ENCODE measurements at regions not wholly inside any gene's neighbourhood (a gene's known extent, or its start where the extent isn't known, plus 50 kb on each side); places are given as distances from the start of the nearest gene placed in this dataset.

DNA sequence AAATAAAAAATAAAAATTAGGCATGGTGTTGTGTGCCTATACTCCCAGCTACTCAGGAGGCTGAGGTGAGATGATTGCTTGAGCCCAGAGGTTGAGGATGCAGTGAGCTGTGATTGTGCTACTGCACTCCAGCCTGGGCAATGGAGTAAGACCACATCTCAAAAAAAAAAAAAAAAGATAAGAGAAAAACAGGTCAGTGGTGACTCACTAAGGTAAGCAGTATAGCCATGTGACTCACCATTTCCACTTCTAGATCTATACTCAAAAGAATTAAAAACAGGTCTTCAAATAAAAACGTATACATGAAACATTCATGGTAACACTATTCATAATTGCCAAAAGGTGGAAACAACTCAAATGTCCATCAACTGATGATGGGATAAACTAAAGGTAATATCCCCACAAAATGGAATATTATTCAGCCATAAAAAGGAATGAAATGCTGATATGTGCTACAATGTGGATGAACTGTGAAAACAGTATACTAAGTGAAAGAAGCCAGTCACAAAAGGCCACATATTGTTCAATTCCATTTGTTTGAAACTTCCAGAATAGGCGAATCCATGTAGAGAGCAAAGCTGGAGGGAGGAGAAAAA, 75.1 kb downstream of the ZNF281 start:
- Histone ChIP-seq H3K4me3 (replicated peaks in 1 of 3; ENCODE audit: insufficient read depth in 1 of 3, low read depth in 2 of 3, low read length in 3 of 3) (no peak overlapping the region), H3K4me2 (ENCODE audit: low read depth, low read length) (no peak overlapping the region), H2AFZ (ENCODE audit: low read length) (no peak overlapping the region), H3K9ac (ENCODE audit: insufficient read depth, low read depth, low read length) (no peak overlapping the region), H3K36me3 (replicated peaks in 1 of 2; ENCODE audit: control insufficient read depth in 1 of 2, insufficient read depth in 2 of 2, low read length in 2 of 2) (no peaks in the 10 kb centered on the region), H3K79me2 (ENCODE audit: insufficient read depth, low read length) (no peaks in the 10 kb centered on the region), H4K20me1 (ENCODE audit: insufficient read depth, low read length) (no peaks in the 10 kb centered on the region), H3K27ac (ENCODE audit: extremely low read length, insufficient read depth, low read length) (no peak overlapping the region), H3K4me1 (ENCODE audit: insufficient read depth, low read length) (peaks cover 74% of the 10 kb centered on the region), H3K27me3 (ENCODE audit: control insufficient read depth in 1 of 2, insufficient read depth in 2 of 2, low read length in 2 of 2) (no peaks in the 10 kb centered on the region), H3K9me3 (ENCODE audit: low read length) (no peaks in the 10 kb centered on the region)
- in situ Hi-C loops (cut with HindIII; ENCODE audit: extremely low pct_ligation_motif_present, low pct_unique_long_range_greater_than_20kb) = no loop called here
- ChIA-PET POLR2A (interaction anchor here (1.3 kb wide), 1 partner anchor 20 kb away, joined by 3 read pairs; no protein-coding TSS in a partner anchor), CTCF (ENCODE audit: low intra/inter-chr PET ratio, low total read pairs) (no interaction called here)
- FAIRE-seq (no peak), DNase-seq (ENCODE audit: low spot score) (peak; percentile 56), ATAC-seq (no peak)
- 72% methylated on average over 2 of the region's 2 CpGs for WGBS (ENCODE audit: low lambda C conversion rate)
- TF ChIP-seq EP300 (IDR thresholded peaks at IDR 0.05; ENCODE audit: low read depth in 2 of 2, low read length in 2 of 2) (peak in 1 of 2 experiments; percentile 40; a peak in 1 of 4 replicates), EP300 (CRISPR knock-in tag; IDR thresholded peaks at IDR 0.05; ENCODE audit: borderline replicate concordance) (no peak), FOSL2 (CRISPR knock-in tag; IDR thresholded peaks at IDR 0.05) (peak; percentile 75), CREB1 (IDR thresholded peaks at IDR 0.05) (peak; percentile 22; the same call in 1 of the 2 replicates), CREB1 (CRISPR knock-in tag; IDR thresholded peaks at IDR 0.05) (no peak), BRCA1 (CRISPR knock-in tag; IDR thresholded peaks at IDR 0.05) (no peak)
- TF ChIP-seq, protein P1, sequence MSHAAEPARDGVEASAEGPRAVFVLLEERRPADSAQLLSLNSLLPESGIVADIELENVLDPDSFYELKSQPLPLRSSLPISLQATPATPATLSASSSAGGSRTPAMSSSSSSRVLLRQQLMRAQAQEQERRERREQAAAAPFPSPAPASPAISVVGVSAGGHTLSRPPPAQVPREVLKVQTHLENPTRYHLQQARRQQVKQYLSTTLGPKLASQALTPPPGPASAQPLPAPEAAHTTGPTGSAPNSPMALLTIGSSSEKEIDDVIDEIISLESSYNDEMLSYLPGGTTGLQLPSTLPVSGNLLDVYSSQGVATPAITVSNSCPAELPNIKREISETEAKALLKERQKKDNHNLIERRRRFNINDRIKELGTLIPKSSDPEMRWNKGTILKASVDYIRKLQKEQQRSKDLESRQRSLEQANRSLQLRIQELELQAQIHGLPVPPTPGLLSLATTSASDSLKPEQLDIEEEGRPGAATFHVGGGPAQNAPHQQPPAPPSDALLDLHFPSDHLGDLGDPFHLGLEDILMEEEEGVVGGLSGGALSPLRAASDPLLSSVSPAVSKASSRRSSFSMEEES (CRISPR knock-in tag; IDR thresholded peaks at IDR 0.05) = 0 out of 2 replicates have a peak, but pooled peaks have one; percentile 23
- intact Hi-C loops (cut with micrococcal nuclease; ENCODE audit: unreplicated experiment) = loop anchor here (5.0 kb wide), 1 partner anchor 38 kb away; no protein-coding TSS in a partner anchor
- no TSS peak for BruUV-seq (replicated peaks)

DNA sequence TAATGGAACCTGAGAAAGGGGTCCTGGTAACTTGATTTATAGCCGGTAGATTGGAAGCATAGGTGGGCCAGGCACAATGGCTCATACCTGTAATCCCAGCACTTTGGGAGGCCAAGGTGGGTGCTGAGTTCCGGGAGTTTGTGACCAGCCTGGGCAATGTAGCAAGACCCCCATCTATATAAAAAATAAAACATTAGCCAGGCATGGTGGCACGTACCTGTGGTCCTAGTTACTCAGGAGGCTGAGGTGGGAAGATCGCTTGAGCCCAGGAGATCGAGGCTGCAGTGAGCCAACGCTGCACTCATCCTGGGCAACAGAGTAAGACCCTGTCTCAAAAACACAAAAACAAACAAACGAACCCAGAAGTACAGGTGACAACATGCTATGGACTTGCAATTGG, 76.5 kb downstream of the ZNF281 start:
- DNase-seq (ENCODE audit: low spot score) (no peak), FAIRE-seq (no peak), ATAC-seq (no peak)
- intact Hi-C loops (cut with micrococcal nuclease; ENCODE audit: unreplicated experiment) (no loop called here), in situ Hi-C loops (cut with HindIII; ENCODE audit: extremely low pct_ligation_motif_present, low pct_unique_long_range_greater_than_20kb) (no loop called here)
- H3K4me1 ChIP-seq (ENCODE audit: insufficient read depth, low read length) = peaks cover 60% of the 10 kb centered on the region
- H3K27me3 ChIP-seq (ENCODE audit: control insufficient read depth in 1 of 2, insufficient read depth in 2 of 2, low read length in 2 of 2) = no peaks in the 10 kb centered on the region
- ChIA-PET CTCF (ENCODE audit: low intra/inter-chr PET ratio, low total read pairs) (no interaction called here), POLR2A (interaction anchor here (1.3 kb wide), 1 partner anchor 19 kb away, joined by 3 read pairs; no protein-coding TSS in a partner anchor)
- H4K20me1 ChIP-seq (ENCODE audit: insufficient read depth, low read length) = no peaks in the 10 kb centered on the region
- WGBS (ENCODE audit: low lambda C conversion rate) = 97% methylated on average over 7 of the region's 7 CpGs
- H3K9ac ChIP-seq (ENCODE audit: insufficient read depth, low read depth, low read length) = no peak overlapping the region
- H3K4me3 ChIP-seq (replicated peaks in 1 of 3; ENCODE audit: insufficient read depth in 1 of 3, low read depth in 2 of 3, low read length in 3 of 3) = no peak overlapping the region
- H3K36me3 ChIP-seq (replicated peaks in 1 of 2; ENCODE audit: control insufficient read depth in 1 of 2, insufficient read depth in 2 of 2, low read length in 2 of 2) = no peaks in the 10 kb centered on the region
- no peak overlapping the region for H3K4me2 ChIP-seq (ENCODE audit: low read depth, low read length)
- H3K9me3 ChIP-seq (ENCODE audit: low read length) = no peaks in the 10 kb centered on the region
- H2AFZ ChIP-seq (ENCODE audit: low read length) = no peak overlapping the region
- BruUV-seq (replicated peaks) = no TSS peak
- no peak overlapping the region for H3K27ac ChIP-seq (ENCODE audit: extremely low read length, insufficient read depth, low read length)
- no peaks in the 10 kb centered on the region for H3K79me2 ChIP-seq (ENCODE audit: insufficient read depth, low read length)
- no peak for TF ChIP-seq MZF1 (CRISPR knock-in tag; IDR thresholded peaks at IDR 0.05; ENCODE audit: borderline replicate concordance)
- TF ChIP-seq ZNF160 (CRISPR knock-in tag; IDR thresholded peaks at IDR 0.05) = no peak
- TF ChIP-seq MED13 (CRISPR knock-in tag; IDR thresholded peaks at IDR 0.05) = no peak
- TF ChIP-seq ZKSCAN8 (CRISPR knock-in tag; IDR thresholded peaks at IDR 0.05; ENCODE audit: borderline replicate concordance) = no peak
- no peak for TF ChIP-seq SP2 (CRISPR knock-in tag; IDR thresholded peaks at IDR 0.05)
- TF ChIP-seq, protein P2, sequence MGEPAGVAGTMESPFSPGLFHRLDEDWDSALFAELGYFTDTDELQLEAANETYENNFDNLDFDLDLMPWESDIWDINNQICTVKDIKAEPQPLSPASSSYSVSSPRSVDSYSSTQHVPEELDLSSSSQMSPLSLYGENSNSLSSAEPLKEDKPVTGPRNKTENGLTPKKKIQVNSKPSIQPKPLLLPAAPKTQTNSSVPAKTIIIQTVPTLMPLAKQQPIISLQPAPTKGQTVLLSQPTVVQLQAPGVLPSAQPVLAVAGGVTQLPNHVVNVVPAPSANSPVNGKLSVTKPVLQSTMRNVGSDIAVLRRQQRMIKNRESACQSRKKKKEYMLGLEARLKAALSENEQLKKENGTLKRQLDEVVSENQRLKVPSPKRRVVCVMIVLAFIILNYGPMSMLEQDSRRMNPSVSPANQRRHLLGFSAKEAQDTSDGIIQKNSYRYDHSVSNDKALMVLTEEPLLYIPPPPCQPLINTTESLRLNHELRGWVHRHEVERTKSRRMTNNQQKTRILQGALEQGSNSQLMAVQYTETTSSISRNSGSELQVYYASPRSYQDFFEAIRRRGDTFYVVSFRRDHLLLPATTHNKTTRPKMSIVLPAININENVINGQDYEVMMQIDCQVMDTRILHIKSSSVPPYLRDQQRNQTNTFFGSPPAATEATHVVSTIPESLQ (CRISPR knock-in tag; conservative IDR thresholded peaks at IDR 0.05) = no peak
- TF ChIP-seq, protein P3, sequence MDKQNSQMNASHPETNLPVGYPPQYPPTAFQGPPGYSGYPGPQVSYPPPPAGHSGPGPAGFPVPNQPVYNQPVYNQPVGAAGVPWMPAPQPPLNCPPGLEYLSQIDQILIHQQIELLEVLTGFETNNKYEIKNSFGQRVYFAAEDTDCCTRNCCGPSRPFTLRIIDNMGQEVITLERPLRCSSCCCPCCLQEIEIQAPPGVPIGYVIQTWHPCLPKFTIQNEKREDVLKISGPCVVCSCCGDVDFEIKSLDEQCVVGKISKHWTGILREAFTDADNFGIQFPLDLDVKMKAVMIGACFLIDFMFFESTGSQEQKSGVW (CRISPR knock-in tag; IDR thresholded peaks at IDR 0.05; ENCODE audit: borderline replicate concordance) = no peak

All from HepG2 (cell line).